WERI-Rb-1 (cell line): ENCODE measurements at regions not wholly inside any gene's neighbourhood (a gene's known extent, or its start where the extent isn't known, plus 50 kb on each side); places are given as distances from the start of the nearest gene placed in this dataset.
A peak's percentile ranks its signal among the peaks of the same experiment; 100 is the strongest.

Source experiments
- DNase-seq: peaks from one replicate; pipeline ENCODE4 v3.0.0-alpha.2; 2020
- H3K27ac ChIP-seq: fragments of 250-450 bp; sonication (Bioruptor Pico); 2 replicates; pipeline ENCODE4 v1.5.1; 2020; ENCODE audit warnings: mild to moderate bottlenecking, moderate library complexity
- H3K27me3 ChIP-seq: fragments of 250-450 bp; sonication (Bioruptor Pico); 2 replicates; pipeline ENCODE4 v1.5.1; 2021; ENCODE audit warnings: mild to moderate bottlenecking, low read depth, moderate library complexity; ENCODE audit not compliant: insufficient read depth, severe bottlenecking
- H3K36me3 ChIP-seq: fragments of 250-450 bp; sonication (Bioruptor Pico); 2 replicates; pipeline ENCODE4 v1.5.1; 2020; ENCODE audit warnings: mild to moderate bottlenecking, moderate library complexity
- H3K4me3 ChIP-seq: 2 replicates; pipeline ENCODE4 v1.5.1; 2011; ENCODE audit warnings: low read depth, mild to moderate bottlenecking, control low read depth, low read length
- H3K9me3 ChIP-seq: fragments of 250-450 bp; sonication (Bioruptor Pico); 2 replicates; pipeline ENCODE4 v1.5.1; 2021; ENCODE audit warnings: mild to moderate bottlenecking, moderate library complexity; ENCODE audit not compliant: severe bottlenecking
- CTCF ChIP-seq: IDR thresholded peaks from 2 replicates; pipeline ENCODE4 v1.5.1; 2011; ENCODE audit warnings: low read depth, mild to moderate bottlenecking, control low read depth, inconsistent platforms, low read length

DNA sequence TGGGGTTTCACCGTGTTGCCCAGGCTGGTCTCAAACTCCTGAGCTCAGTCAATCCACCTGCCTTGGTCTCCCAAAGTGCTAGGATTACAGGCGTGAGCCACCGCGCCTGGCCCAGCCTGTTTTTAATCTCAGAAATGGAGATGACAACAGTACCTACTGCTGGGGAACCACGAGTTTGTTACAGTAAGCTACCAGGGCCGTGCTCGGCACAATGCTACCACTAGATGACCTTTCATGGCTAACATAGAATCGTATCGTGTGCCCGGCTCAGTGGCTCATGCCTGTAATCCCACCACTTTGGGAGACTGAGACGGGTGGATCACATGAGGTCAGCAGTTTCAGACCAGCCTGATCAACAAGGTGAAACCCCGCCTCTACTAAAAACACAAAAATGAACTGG lies 90.8 kb upstream of the SLC34A2 start:
- Histone ChIP-seq H3K4me3 (no peak overlapping the region), H3K27ac (no peak overlapping the region), H3K27me3 (no peaks in the 10 kb centered on the region), H3K36me3 (no peaks in the 10 kb centered on the region), H3K9me3 (no peaks in the 10 kb centered on the region)
- no peak for TF ChIP-seq CTCF
- no peak for DNase-seq

GRCh38 chr4:25567253-25567652 lies 88.4 kb upstream of the SLC34A2 start:
- no peak for DNase-seq
- no peak overlapping the region for H3K4me3 ChIP-seq
- no peak for TF ChIP-seq CTCF

GRCh38 chr4:25569716-25570115 lies 85.9 kb upstream of the SLC34A2 start:
- H3K36me3 ChIP-seq: no peaks in the 10 kb centered on the region
- no peak overlapping the region for H3K27ac ChIP-seq
- TF ChIP-seq CTCF: no peak
- no peak overlapping the region for H3K4me3 ChIP-seq
- H3K9me3 ChIP-seq: no peaks in the 10 kb centered on the region
- no peaks in the 10 kb centered on the region for H3K27me3 ChIP-seq
- DNase-seq: no peak

More at GRCh38 chr4:25567253-25567652, 88.4 kb upstream of the SLC34A2 start:
- no peaks in the 10 kb centered on the region for H3K27me3 ChIP-seq
- no peaks in the 10 kb centered on the region for H3K36me3 ChIP-seq
- no peak overlapping the region for H3K27ac ChIP-seq
- no peaks in the 10 kb centered on the region for H3K9me3 ChIP-seq

- Histone ChIP-seq H3K9me3 (no peaks in the 10 kb centered on the region), H3K27ac (no peak overlapping the region), H3K27me3 (peaks cover 25% of the 10 kb centered on the region), H3K36me3 (no peaks in the 10 kb centered on the region), H3K4me3 (no peak overlapping the region)
- no peak for TF ChIP-seq CTCF
- DNase-seq: no peak
Measured at GRCh38 chr4:25575611-25576010, 80.0 kb upstream of the SLC34A2 start.

GRCh38 chr4:25578432-25578831 lies 77.2 kb upstream of the SLC34A2 start:
- no peak overlapping the region for H3K27ac ChIP-seq
- no peak for DNase-seq
- no peak overlapping the region for H3K4me3 ChIP-seq
- no peaks in the 10 kb centered on the region for H3K9me3 ChIP-seq
- no peaks in the 10 kb centered on the region for H3K36me3 ChIP-seq
- no peak for TF ChIP-seq CTCF
- peaks cover 30% of the 10 kb centered on the region for H3K27me3 ChIP-seq

- Histone ChIP-seq H3K36me3 (no peaks in the 10 kb centered on the region), H3K9me3 (no peaks in the 10 kb centered on the region), H3K4me3 (no peak overlapping the region), H3K27me3 (peaks cover 37% of the 10 kb centered on the region), H3K27ac (no peak overlapping the region)
- peak; percentile 50 for TF ChIP-seq CTCF
- DNase-seq: peak; percentile 86
Measured at GRCh38 chr4:25580633-25581467, 74.8 kb upstream of the SLC34A2 start.
